GM18517 (cell line): ENCODE measurements at regions not wholly inside any gene's neighbourhood (a gene's known extent, or its start where the extent isn't known, plus 50 kb on each side); places are given as distances from the start of the nearest gene placed in this dataset.

Experiments used
- ATAC-seq: cut with Tn5 transposase; IDR thresholded peaks from one replicate; pipeline ENCODE4 v1.9.1; 2021; ENCODE audit warnings: mild to moderate bottlenecking, moderate library complexity; ENCODE audit not compliant: unreplicated experiment

DNA sequence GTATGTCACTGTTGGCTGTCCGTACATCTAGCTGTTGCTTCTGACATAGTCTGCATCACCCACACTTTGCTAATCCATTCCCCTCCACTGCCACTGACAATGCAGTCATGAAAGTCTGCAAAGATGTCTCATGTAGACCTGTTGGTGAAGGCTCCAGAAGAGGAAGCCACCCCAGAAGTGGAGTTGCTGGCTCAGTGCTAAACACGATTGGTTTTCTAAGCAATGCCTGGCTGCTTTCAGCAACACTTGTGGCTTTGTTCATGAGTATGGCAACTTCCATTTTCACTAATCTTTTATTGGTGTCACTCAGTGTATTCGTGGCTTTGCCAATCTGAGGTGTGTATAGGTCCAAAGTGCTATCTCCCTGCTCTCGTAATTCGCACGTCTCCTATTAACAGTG, 288.1 kb downstream of the GADD45G start:
- no peak for ATAC-seq

DNA sequence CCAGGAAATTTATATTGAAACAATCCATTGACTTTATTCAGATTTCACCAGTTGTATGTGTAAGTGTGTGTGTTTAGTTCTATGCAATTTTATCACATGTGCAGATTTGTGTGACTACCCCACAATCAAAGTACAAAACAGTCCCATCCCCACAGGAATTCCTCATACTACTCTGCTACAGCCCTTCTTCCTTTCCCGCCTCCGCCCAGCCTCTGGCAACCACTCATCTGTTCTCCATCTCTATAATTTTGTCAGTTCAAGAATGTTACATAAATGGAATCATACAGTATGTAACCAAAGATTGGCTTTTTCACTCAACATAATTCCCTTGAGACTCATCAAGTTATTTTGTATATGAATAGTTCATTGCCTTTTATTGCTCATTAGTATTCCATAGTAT, 289.1 kb downstream of the GADD45G start:
- no peak for ATAC-seq

DNA sequence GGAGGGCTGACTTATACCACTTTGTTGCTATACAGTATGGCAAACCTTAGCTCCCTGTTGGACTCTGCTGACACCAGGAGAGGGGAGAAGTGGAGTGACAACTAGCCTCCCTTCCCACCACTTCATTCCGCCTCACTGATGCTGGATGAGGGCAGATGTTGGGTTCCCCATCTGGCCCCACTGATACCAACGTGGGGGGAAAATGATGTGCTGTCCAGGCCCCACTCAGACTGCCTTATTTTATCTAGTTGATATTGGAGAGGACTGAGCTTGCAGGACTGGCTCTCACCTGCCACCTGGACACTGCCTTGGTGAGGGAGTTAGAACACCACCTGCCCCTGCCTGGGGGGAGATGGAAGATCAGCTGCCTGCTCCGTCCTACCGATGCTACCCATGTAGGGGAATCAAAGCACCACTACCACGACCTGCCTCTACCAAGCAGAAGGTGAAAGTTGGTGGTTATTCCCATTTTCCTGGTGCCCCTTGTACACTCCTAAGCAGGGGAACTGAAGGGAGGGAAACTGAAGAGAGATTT, 292.1 kb downstream of the GADD45G start:
- ATAC-seq, result no peak

DNA sequence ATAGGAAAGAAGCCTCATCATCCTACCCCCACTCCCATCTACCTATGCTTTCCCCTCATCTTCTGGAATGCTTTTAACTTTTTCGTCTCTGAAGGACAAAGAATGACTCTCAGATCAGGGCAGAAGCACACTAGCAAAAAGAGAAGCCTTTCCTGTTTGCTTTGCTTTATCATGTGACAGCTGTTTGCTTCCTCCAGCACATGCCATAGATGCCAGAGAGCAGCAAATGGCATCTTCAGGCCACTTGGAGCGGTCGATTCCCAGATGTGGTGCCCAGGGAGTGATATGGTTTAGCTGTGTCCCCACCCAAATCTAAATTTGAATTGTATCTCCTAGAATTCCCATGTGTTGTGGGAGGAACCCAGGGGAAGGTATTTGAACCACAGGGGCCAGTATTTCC, 294.8 kb downstream of the GADD45G start:
- no peak for ATAC-seq

DNA sequence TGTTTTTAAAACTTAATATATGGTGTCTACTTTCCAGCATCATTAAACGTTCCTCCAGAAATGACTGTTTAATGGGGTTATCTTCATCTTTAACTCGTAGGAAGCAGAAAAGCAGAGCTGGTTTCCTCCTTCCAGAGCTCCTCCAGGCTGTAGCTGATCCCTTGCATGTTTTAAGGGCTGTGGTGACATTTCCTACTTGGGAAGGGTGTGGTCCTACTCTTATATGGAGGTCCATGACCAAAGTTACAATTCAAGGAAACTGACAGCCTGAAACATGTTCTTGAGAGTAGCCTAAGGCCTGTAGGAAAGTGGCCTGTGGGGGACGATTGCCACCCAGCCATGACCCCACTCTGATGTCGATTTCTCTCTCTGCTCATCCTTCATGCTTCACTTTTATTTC, 297.1 kb downstream of the GADD45G start:
- no peak for ATAC-seq

DNA sequence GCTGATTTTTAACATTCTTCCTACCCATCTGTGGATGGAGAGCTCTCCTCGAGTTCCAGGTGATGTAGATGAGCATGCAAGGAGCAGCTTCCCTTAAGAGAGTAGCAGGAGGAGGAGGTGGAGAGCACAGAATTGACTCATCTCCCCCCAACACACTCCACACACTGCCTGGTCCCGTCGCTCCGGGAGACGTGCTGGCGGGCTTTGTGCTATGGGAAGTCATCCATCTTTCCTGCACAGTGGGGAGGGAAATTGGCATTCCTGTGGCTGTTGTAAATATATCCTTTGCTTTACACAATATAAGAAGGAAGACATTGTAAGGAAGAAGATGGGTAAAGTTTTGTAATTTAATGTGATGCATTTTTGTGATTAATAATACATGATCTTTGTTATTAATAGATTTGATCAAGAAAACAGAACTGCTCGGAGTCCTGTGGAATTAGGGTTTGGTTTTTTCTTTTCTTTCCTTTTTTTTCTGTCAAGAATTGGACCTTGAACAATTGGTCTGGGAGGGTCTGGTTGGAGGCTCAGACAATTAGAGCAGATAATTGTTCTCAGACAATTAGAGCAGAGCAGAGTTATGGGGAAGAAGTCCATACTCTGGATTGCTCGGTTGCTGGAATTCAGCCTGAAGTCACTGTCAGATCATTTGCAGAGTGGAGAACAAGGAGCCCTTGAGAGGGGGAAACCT, 297.8 kb downstream of the GADD45G start:
- ATAC-seq, result no peak

DNA sequence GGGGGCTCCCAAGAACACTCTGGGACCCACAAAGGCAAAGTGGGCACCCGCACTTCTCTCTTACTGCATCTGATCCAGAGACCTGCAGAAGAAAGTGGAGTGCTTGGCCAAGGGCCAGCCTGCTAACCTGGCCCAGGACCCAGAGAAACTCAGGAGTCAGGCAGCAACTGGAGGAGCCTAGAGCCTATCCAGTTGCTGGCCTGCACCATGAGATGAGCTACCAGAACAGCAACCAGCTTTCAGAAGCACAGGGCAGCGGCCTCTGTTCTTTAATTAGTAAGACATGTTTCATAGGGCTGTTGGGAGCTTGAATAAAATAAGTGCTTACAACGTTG, 298.3 kb downstream of the GADD45G start:
- ATAC-seq, result no peak

DNA sequence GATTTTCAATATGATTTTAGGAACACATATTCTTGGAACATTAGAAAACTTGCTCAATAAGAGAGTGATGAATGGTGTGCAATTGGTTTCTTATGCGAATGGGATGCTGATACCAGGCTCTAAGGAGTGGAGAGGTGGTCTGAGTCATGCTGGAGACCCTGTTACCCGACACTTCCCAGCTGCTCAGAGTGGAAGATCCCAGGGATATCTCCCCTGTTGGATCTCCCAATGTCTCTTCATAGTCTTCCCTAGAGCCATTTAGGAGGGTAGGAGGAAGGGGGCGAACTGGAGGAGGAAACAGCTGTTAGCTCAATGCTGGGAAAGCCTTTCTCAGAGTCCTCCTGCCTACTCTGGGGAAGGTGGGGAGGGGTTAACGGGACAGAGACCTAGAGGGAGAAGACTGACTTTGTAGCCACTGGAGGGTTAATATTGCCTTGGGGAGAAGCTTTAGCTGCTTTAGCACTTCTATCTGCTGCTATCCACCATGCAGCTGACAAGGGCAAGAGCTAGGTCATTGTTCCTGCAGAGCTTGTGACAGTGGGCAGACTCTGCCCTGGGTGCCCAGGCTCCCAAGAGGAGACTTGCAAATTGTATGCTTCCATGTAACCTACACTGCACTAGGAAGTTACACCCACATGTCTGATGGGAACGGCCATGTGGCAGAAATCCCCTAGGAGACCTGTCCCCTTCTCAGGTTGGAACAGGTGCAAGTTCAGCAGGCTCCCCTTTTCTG, 301.0 kb downstream of the GADD45G start:
- ATAC-seq, result no peak

DNA sequence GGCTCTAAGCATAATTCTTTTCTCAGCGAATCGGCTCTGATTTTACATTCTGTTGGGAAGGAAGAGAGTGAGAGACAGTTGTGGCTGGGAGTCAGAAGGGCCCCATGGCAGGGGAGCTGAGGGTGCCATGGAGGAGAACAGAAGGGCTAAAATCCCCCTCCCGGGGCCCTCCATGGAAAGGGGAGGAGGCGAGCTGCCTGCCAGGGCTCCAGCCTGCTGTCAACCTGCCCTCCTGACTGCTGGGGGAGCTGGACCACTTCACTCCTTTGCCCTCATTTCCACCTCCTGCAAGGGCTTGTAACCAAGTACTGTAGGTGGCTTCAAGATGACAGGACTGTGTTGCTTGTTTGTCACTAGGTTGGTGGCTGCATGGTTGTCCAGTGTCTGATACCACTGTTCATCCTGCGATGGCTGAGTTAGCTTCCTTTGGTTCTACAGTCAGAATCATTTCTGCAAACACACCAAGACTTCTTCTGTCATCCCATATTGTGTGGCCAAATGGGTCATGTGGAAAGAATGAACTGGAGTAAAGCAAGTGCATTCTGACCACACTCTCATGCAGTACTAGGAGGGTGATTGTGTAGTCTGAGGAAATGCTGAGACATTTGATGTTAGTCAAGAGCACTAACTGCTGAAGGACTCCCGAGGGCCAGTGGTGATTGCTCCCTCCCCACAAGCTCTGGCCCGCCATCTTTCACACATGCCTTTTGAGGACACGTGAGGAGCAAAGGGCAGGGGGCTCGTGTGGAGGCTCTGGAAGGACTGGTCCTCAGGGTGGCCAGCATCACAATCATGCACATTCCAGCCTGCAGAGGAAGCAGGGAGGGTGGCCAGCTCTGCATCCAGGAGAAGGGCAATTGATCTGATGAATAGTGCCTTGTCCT, 307.2 kb downstream of the GADD45G start:
- no peak for ATAC-seq

DNA sequence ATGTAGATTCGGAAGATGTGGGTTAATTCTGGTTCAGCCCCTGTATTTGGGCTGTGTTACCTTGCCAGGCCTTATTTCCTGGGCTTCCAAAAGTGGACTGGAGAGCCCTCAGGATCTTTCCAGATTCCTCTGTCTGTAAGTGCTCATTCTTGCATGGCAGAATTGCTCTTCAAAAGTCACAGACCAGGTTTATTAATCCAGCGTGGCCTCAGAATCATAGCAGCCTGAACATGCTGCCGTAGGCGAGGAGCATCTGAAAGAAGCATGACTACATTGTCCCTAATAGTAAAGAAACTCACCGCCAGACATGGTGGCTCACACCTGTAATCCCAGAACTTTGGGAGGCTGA, 307.8 kb downstream of the GADD45G start:
- no peak for ATAC-seq

DNA sequence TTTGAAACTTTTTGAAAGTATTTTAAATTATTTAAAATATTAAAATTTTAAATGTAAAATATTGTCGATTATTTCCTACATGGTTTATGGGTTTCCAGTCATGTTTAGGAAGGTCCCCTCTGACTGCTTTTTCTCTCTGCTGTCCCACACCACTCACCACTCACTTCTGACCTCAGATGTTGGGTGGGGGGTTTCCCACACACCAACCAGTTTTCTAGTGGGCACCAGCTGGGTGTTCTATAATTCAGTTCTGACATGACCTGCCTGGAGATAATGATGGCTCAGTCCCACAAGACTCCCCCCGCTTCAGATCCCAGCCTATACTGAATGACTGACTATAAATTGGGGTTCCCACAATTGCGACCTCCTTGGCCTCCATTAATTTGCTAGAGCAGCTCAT, 310.4 kb downstream of the GADD45G start:
- no peak for ATAC-seq

DNA sequence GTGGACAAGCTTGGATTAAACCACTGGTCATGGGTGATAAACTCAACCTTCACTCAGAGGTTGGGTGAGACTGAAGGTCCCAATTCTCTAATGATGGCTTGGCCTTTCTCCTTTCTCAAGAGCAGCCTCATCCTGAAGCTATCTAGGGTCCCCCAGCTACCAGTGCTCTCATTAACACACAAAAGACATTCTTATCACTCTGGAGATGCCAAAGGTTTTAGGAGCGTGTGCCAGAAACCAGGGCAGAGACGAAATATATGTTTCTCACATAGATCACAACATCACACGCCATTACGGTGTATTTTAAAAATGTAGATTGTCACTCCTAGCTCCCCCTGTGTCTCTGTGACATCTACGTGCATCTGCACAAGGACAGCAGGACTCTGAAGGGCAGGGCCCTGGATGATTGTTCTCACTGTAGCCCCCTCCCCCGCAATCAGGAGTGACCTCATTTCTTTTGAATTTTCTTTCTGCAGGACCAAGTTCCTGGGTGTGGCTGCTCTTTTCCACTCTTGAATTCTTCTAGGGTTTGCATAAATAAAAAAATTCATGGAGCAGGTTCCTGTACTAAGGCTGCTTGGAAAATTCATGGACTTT, 311.3 kb downstream of the GADD45G start:
- ATAC-seq, result no peak

DNA sequence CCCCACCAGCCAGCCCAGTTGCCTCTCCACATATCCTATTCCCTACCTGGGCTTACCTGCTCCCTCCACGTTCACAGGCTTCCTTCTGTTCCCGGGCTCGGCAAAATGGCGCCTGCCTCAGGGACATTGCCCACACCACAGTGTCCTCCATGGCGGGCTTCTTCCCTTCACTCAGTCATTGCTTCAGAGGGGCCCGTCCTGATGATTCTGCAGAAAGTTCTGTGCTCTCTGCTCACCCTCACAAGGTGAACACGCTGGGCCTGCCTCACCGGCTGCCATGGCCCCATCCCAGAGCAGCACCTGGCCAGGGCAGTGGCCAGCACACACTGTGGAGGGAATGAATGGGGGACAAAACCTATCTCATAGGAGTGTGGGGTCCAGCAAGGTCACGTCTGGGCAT, 313.0 kb downstream of the GADD45G start:
- no peak for ATAC-seq

DNA sequence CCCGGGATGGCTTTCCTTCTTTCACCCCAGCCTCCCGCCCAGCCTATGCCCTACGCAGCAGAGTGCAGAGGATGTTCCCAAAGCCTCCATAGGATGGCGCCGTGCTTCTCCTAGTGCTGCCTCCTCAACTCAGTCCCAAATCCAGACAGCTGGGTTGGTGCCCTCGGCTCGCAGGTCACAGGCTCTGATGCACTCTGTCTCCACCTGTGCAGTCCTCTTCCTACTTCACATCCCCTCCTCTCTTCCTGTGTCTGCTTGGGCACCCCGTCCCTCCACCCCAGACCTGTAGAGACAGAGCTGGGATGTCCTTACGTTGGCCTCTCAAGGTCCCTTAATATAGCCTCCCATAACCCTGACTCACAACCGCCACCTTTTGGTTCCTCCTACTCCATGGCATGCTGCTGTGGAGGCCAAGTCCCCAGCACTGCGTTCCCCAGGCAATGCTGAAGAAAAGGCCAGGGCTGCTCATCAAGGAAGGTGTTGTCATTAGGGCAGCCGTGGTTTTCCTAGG, 314.4 kb downstream of the GADD45G start:
- no peak for ATAC-seq

DNA sequence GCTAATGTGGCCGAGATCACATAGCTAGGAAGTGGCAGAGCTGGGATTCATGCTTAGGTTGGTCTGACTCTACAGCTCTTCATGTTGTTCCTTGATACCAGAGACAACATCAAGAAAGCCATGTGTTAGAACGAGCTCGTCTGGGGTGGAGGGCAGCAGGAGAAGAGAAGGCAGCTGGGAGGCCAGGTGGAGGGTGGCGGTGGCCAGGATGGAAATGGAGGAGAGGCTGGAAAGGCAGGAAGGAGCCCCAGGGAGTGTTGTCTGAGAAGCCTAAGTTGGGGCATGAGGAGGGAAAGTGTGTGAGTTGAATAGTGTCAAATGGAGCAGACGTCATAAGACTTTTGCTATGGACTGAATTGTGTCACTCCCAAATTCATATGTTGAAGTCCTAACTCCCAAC, 315.3 kb downstream of the GADD45G start:
- no peak for ATAC-seq

DNA sequence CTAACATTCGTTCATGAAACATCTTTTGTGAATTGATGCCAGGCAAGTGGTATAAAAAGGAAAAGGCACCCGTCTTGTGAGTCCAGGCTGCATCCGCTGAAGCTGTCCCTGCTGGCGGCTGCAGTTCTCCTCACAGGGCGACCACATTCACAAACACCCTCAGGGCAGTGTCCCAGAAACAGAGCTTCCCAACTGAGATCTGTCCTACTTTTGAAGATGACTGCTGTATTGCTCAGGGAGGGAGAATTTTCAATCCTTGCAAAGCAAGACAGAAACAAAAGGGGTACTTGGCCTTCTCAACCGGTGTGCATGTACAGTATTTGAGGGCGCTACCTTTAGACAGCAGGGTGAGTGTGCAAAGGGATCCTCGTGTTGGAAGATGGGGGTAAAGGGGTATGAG, 316.1 kb downstream of the GADD45G start:
- no peak for ATAC-seq

DNA sequence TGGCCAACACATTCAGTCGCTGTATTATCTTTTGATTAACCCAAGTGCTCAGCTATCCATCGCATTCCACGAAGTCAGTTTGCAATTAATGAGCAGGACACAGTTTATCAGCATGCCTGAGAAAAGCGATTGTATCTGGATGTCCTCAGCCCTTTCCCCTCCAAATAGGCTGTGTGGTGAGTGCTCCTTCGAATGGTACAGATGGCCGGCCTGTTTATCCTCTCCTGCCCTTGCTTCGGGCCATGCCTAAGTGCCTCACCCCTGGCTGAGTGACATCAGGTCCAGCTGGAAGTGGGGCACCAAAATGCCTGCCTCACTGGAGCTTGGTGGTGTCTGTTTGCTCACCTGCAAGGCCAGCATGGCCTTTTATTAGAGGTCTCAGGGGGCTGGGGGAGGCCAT, 317.3 kb downstream of the GADD45G start:
- ATAC-seq, result no peak

DNA sequence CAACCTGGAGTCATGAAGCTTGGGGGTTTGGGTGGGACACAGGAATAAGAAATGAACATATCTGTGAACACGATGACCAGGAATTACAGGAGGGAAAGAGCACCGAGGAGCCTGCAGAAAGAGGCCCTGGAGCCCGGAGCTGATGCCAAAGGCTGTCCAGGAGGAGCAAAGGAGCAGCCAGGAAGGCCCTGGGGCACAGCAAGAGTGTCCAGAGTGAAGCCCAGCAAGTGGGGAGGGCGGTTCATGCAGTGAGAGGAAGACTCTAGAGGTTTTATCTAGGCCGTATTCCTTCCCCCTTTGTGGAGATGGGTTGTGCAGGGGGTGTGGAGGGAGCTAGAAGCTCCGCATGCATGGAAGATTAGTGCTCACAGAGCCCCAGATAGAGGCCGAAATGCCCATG, 318.4 kb downstream of the GADD45G start:
- ATAC-seq, result no peak

DNA sequence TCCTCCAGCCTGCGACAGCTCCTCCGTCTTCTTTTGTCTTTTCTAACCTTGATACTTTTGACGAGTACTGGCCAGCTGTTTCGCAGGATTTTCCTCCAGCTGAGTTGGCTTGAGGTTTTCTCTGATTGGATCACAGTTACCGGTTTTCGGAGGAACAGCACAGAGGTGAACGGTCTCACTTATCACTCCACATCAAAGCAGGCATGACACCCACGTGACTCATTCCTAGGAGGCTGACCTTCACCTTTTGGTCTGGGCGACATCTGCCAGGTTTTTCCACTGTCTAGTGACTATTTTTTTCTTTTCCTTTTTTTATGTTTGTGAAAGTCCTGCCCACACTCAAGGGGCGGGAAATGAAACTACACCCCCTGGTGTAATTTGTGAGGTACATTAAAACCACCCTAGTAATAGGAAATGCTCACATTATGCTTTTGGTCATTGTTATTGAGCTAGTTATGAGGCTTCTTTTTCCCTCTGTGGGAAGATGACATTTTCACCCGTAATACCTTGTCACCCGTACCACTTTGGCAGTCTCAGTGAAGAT, 319.2 kb downstream of the GADD45G start:
- ATAC-seq, result no peak

DNA sequence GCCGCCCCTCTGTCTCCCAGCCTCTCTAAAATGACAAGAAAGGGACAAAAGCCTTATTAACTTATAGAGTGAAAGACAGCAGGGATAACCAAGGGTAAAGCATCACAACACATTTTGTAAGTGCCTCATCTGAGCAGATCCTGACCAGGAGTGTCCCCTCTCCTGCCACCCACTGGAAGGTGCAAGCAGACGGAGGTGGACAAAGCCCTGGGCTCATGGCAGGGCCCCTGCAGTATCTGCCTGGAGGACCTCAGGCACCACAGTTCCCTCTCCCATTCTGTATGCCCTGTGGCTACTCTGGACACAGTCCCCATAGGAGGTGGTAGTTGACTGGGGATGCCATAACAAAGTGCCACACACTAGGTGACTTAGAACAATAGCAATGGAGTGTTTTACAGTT, 319.8 kb downstream of the GADD45G start:
- ATAC-seq, result no peak

DNA sequence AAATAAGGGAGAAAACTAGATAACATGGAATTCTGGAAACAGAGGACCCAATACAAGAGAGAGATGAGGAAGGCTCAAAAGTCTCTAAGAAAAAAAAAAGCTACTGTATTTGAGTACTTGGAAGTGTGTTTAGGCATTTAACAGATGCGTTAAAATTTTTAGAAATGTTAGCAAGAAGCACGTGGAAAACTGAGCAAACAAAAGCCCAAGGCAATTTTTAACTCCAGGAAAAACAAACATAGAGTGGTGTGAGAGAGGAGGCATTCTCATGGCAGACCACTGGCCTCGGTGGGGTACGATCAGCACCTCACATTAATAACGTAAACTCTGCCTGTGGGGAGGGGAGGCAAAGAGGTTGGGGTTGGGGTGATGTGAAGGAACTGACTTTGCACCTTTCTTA, 321.4 kb downstream of the GADD45G start:
- no peak for ATAC-seq
